Type B pancreatic cell (in vitro differentiated cells): ENCODE measurements at regions not wholly inside any gene's neighbourhood (a gene's known extent, or its start where the extent isn't known, plus 50 kb on each side); places are given as distances from the start of the nearest gene placed in this dataset.

ENCODE experiments used
- DNase-seq: peaks from one replicate; pipeline ENCODE4 v3.0.0; 2021; ENCODE audit warnings: mixed read lengths; ENCODE audit not compliant: unreplicated experiment; ENCODE audit errors: extremely low spot score
- H3K27ac Mint-ChIP-seq: 2 replicates; pipeline ENCODE4 v1.8.0; 2021; ENCODE audit warnings: mild to moderate bottlenecking, mixed read lengths
- H3K27me3 Mint-ChIP-seq: 2 replicates; pipeline ENCODE4 v1.8.0; 2021; ENCODE audit warnings: mixed read lengths
- H3K36me3 Mint-ChIP-seq: 2 replicates; pipeline ENCODE4 v1.8.0; 2021; ENCODE audit warnings: mixed read lengths
- H3K4me1 Mint-ChIP-seq: one replicate; pipeline ENCODE4 v1.8.0; 2021; ENCODE audit warnings: mixed read lengths; ENCODE audit not compliant: unreplicated experiment
- H3K4me3 Mint-ChIP-seq: 2 replicates; pipeline ENCODE4 v1.8.0; 2021; ENCODE audit warnings: mild to moderate bottlenecking, mixed read lengths
- H3K9me3 Mint-ChIP-seq: 2 replicates; pipeline ENCODE4 v1.8.0; 2021; ENCODE audit warnings: mixed read lengths
- TF ChIP-seq, protein P1 (sequence below): fragments of 200-600 bp; sonication (generic); conservative IDR thresholded peaks from 2 replicates; pipeline ENCODE4 v1.5.0; 2021; ENCODE audit warnings: antibody characterized with exemption, mild to moderate bottlenecking

GRCh38 chr10:10584161-10584560 is 433.5 kb upstream of the CELF2 start:
- H3K4me3 Mint-ChIP-seq = no peak overlapping the region
- peaks cover 10% of the 10 kb centered on the region for H3K27me3 Mint-ChIP-seq
- H3K9me3 Mint-ChIP-seq = no peaks in the 10 kb centered on the region
- DNase-seq = no peak
- no peaks in the 10 kb centered on the region for H3K36me3 Mint-ChIP-seq
- H3K27ac Mint-ChIP-seq = no peak overlapping the region
- TF ChIP-seq, protein P1, sequence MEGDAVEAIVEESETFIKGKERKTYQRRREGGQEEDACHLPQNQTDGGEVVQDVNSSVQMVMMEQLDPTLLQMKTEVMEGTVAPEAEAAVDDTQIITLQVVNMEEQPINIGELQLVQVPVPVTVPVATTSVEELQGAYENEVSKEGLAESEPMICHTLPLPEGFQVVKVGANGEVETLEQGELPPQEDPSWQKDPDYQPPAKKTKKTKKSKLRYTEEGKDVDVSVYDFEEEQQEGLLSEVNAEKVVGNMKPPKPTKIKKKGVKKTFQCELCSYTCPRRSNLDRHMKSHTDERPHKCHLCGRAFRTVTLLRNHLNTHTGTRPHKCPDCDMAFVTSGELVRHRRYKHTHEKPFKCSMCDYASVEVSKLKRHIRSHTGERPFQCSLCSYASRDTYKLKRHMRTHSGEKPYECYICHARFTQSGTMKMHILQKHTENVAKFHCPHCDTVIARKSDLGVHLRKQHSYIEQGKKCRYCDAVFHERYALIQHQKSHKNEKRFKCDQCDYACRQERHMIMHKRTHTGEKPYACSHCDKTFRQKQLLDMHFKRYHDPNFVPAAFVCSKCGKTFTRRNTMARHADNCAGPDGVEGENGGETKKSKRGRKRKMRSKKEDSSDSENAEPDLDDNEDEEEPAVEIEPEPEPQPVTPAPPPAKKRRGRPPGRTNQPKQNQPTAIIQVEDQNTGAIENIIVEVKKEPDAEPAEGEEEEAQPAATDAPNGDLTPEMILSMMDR = no peak
- no peaks in the 10 kb centered on the region for H3K4me1 Mint-ChIP-seq

DNA sequence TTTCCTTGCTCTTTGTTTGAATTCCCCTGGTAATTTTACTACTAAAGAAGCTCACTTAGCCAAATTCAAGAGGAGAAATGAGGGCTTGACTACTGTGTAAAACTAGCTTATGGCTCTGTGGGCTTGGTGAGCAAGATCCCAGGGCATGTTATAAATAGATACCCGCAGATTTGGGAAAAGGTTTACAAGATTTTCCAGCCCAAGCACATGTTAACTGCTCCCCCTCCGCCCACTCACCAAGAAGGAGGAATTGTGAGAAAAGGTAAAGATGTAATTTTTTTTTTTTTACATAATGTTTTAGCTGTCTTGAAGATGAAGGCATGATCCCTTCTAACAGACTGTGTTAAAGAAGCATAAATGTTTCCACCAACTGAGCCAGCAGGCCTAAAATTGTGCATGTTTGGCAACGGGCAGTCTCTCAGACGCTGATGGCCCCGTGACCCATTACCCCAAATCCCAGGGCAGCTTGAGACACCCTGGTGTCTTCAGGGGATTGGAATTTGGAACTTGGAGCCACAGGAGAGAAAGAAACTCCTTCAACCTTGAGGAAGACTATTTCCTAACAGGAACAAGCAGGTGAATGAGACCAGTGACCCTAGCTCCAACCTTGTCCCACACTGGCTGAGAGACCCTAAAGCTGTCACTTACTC is 429.8 kb upstream of the CELF2 start:
- H3K36me3 Mint-ChIP-seq = no peaks in the 10 kb centered on the region
- no peak overlapping the region for H3K27ac Mint-ChIP-seq
- H3K4me3 Mint-ChIP-seq = no peak overlapping the region
- no peak for DNase-seq
- no peaks in the 10 kb centered on the region for H3K9me3 Mint-ChIP-seq
- H3K4me1 Mint-ChIP-seq = peaks cover 16% of the 10 kb centered on the region
- TF ChIP-seq, protein P1 = no peak
- H3K27me3 Mint-ChIP-seq = peaks cover 17% of the 10 kb centered on the region

- DNase-seq = no peak
- Mint-ChIP-seq H3K4me1 (peaks cover 16% of the 10 kb centered on the region), H3K4me3 (no peak overlapping the region), H3K27me3 (peaks cover 13% of the 10 kb centered on the region), H3K36me3 (no peaks in the 10 kb centered on the region), H3K27ac (no peak overlapping the region), H3K9me3 (no peaks in the 10 kb centered on the region)
- TF ChIP-seq, protein P1 = no peak
Observed at GRCh38 chr10:10589540-10590303, 427.9 kb upstream of the CELF2 start.

DNA sequence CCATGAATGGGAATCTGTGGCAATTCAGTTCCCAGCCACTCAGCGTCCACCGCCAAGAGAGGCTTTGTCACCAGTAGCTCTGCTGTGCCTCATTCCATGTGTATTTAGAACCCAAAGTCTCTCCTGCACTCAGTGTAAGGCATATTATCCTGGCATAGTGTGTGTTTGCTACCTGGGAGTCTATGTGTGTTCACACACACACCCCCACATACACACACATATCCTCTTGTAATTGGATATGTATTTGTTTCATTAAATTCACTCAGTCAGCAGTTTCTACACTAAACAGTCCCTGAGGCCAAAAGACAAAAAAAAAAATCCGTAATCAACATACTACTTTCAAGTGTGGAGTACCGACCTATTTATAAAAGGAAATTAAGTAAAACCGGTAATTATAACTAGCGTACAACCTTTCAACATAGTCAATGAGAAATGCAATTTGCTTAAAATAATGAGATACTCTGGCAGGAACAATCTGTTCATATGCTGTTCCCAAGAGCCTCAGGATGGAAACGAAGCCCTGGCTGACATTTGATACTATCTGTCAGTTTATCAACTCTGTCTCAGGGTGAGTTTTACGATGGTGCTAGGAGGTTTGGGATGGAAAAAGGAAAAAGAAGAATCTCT is 425.8 kb upstream of the CELF2 start:
- peak overlapping the region; percentile 55 for H3K4me3 Mint-ChIP-seq
- no peak for DNase-seq

DNA sequence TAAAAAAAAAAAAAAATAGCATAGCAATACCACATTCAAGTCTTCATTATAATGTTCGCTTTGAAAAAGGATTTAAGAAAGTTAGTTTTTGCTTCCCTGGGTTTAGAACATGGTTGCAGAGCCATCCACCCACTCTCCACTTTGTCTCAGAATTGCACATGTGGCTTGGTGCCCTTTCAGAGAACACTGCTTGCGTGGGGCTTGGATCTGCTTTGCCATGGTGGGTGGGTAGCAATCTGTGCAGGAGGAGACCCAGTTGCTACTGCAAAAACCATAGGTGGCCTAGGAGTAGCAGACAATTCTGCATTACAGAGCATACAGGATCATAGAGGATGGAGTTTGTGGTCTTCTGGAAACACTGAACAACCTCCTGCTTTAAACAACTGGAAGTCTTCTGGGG is 421.4 kb upstream of the CELF2 start:
- Mint-ChIP-seq H3K27me3 (peaks cover 11% of the 10 kb centered on the region), H3K36me3 (no peaks in the 10 kb centered on the region), H3K27ac (no peak overlapping the region)

More for the DNA sequence above, 425.8 kb upstream of the CELF2 start:
- H3K27ac Mint-ChIP-seq = no peak overlapping the region
- TF ChIP-seq, protein P1 = no peak
- peaks cover 16% of the 10 kb centered on the region for H3K4me1 Mint-ChIP-seq
- H3K36me3 Mint-ChIP-seq = no peaks in the 10 kb centered on the region
- peaks cover 9% of the 10 kb centered on the region for H3K27me3 Mint-ChIP-seq
- no peaks in the 10 kb centered on the region for H3K9me3 Mint-ChIP-seq

More for the DNA sequence above, 421.4 kb upstream of the CELF2 start:
- no peak for DNase-seq
- Mint-ChIP-seq H3K9me3 (no peaks in the 10 kb centered on the region), H3K4me3 (no peak overlapping the region), H3K4me1 (peaks cover 10% of the 10 kb centered on the region)
- TF ChIP-seq, protein P1 = no peak
